ENCODE measurements at regions not wholly inside any gene's neighbourhood (a gene's known extent, or its start where the extent isn't known, plus 50 kb on each side); places are given as distances from the start of the nearest gene placed in this dataset.

GRCh38 chr5:68057191-68057590 lies 158.4 kb upstream of the PIK3R1 start:
- no peaks in the 10 kb centered on the region for H3K36me3 Mint-ChIP-seq (ENCODE audit: insufficient read depth, unreplicated experiment)
- TF ChIP-seq CTCF (IDR thresholded peaks at IDR 0.05; ENCODE audit: unreplicated experiment): no peak
- H3K27me3 Mint-ChIP-seq (ENCODE audit: unreplicated experiment): no peaks in the 10 kb centered on the region
- BruUV-seq (replicated peaks): no TSS peak
- no peak overlapping the region for H3K27ac Mint-ChIP-seq (ENCODE audit: unreplicated experiment)
- intact Hi-C loops (cut with micrococcal nuclease; ENCODE audit: unreplicated experiment): no loop called here
- H3K4me3 Mint-ChIP-seq (ENCODE audit: low read depth, unreplicated experiment): no peak overlapping the region
- H3K9me3 Mint-ChIP-seq (ENCODE audit: low read depth, unreplicated experiment): peaks cover 7% of the 10 kb centered on the region
- CTCF ChIA-PET: no interaction called here
- no peak for DNase-seq
- H3K4me1 Mint-ChIP-seq (ENCODE audit: low read depth, unreplicated experiment): peaks cover 18% of the 10 kb centered on the region

GRCh38 chr5:68055686-68056085 lies 159.9 kb upstream of the PIK3R1 start:
- no peak overlapping the region for H3K27ac Mint-ChIP-seq (ENCODE audit: unreplicated experiment)
- CTCF ChIA-PET: no interaction called here
- peaks cover 11% of the 10 kb centered on the region for H3K9me3 Mint-ChIP-seq (ENCODE audit: low read depth, unreplicated experiment)
- no peaks in the 10 kb centered on the region for H3K36me3 Mint-ChIP-seq (ENCODE audit: insufficient read depth, unreplicated experiment)
- no peaks in the 10 kb centered on the region for H3K27me3 Mint-ChIP-seq (ENCODE audit: unreplicated experiment)
- no TSS peak for BruUV-seq (replicated peaks)
- no peak overlapping the region for H3K4me3 Mint-ChIP-seq (ENCODE audit: low read depth, unreplicated experiment)
- no peak for DNase-seq
- peaks cover 18% of the 10 kb centered on the region for H3K4me1 Mint-ChIP-seq (ENCODE audit: low read depth, unreplicated experiment)
- TF ChIP-seq CTCF (IDR thresholded peaks at IDR 0.05; ENCODE audit: unreplicated experiment): peak; percentile 17
- intact Hi-C loops (cut with micrococcal nuclease; ENCODE audit: unreplicated experiment): no loop called here

GRCh38 chr5:68054638-68055037 lies 160.9 kb upstream of the PIK3R1 start:
- BruUV-seq (replicated peaks): no TSS peak
- no peak overlapping the region for H3K27ac Mint-ChIP-seq (ENCODE audit: unreplicated experiment)
- H3K9me3 Mint-ChIP-seq (ENCODE audit: low read depth, unreplicated experiment): peaks cover 8% of the 10 kb centered on the region
- H3K36me3 Mint-ChIP-seq (ENCODE audit: insufficient read depth, unreplicated experiment): no peaks in the 10 kb centered on the region
- CTCF ChIA-PET: no interaction called here
- DNase-seq: no peak
- no peak for TF ChIP-seq CTCF (IDR thresholded peaks at IDR 0.05; ENCODE audit: unreplicated experiment)
- peaks cover 18% of the 10 kb centered on the region for H3K4me1 Mint-ChIP-seq (ENCODE audit: low read depth, unreplicated experiment)
- intact Hi-C loops (cut with micrococcal nuclease; ENCODE audit: unreplicated experiment): no loop called here
- H3K4me3 Mint-ChIP-seq (ENCODE audit: low read depth, unreplicated experiment): no peak overlapping the region
- no peaks in the 10 kb centered on the region for H3K27me3 Mint-ChIP-seq (ENCODE audit: unreplicated experiment)

GRCh38 chr5:68053202-68053601 lies 162.4 kb upstream of the PIK3R1 start:
- intact Hi-C loops (cut with micrococcal nuclease; ENCODE audit: unreplicated experiment): no loop called here
- CTCF ChIA-PET: no interaction called here
- no peak for TF ChIP-seq CTCF (IDR thresholded peaks at IDR 0.05; ENCODE audit: unreplicated experiment)

More at GRCh38 chr5:68053202-68053601, 162.4 kb upstream of the PIK3R1 start:
- BruUV-seq (replicated peaks): no TSS peak
- Mint-ChIP-seq H3K27ac (ENCODE audit: unreplicated experiment) (no peak overlapping the region), H3K36me3 (ENCODE audit: insufficient read depth, unreplicated experiment) (no peaks in the 10 kb centered on the region), H3K27me3 (ENCODE audit: unreplicated experiment) (no peaks in the 10 kb centered on the region), H3K4me3 (ENCODE audit: low read depth, unreplicated experiment) (no peak overlapping the region), H3K9me3 (ENCODE audit: low read depth, unreplicated experiment) (peaks cover 12% of the 10 kb centered on the region), H3K4me1 (ENCODE audit: low read depth, unreplicated experiment) (peaks cover 26% of the 10 kb centered on the region)
- DNase-seq: no peak
